BLaER1 treated with 17β-estradiol and CSF1 and Interleukin-3, amounts not matched to agents 10 nM and 100 nM (cell line): ENCODE measurements at regions not wholly inside any gene's neighbourhood (a gene's known extent, or its start where the extent isn't known, plus 50 kb on each side); places are given as distances from the start of the nearest gene placed in this dataset.

Source experiments
- H3K27ac ChIP-seq, 11 experiments: shearing (Covaris generic); formaldehyde crosslinking; 2 replicates each; pipeline ENCODE4 v1.8.1; 2022
- H3K27me3 ChIP-seq, 11 experiments: shearing (Covaris generic); formaldehyde crosslinking; 2 replicates each; pipeline ENCODE4 v1.8.1; 2022
- H3K36me3 ChIP-seq, 11 experiments: shearing (Covaris generic); formaldehyde crosslinking; 2 replicates each; pipeline ENCODE4 v1.8.1; 2022
- H3K4me1 ChIP-seq, 10 experiments: shearing (Covaris generic); formaldehyde crosslinking; 2 replicates each; pipeline ENCODE4 v1.8.1; 2022
- H3K4me2 ChIP-seq, 11 experiments: shearing (Covaris generic); formaldehyde crosslinking; 2 replicates each; pipeline ENCODE4 v1.8.1; 2022
- H3K4me3 ChIP-seq, 10 experiments: shearing (Covaris generic); formaldehyde crosslinking; 2 replicates each; pipeline ENCODE4 v1.8.1; 2022
- H3K9ac ChIP-seq, 11 experiments: shearing (Covaris generic); formaldehyde crosslinking; 2 replicates each; pipeline ENCODE4 v1.8.1; 2022
- H3K9me3 ChIP-seq, 11 experiments: shearing (Covaris generic); formaldehyde crosslinking; replicated peaks in 1 of 11; 2 replicates each; pipeline ENCODE4 v1.8.1; 2022
- H4K20me1 ChIP-seq, 11 experiments: shearing (Covaris generic); formaldehyde crosslinking; 2 replicates each; pipeline ENCODE4 v1.8.1; 2022
- Cebpa-rat ChIP-seq, 11 experiments: shearing (Covaris generic); IDR thresholded peaks; 2 replicates each; pipeline ENCODE4 v1.8.1; 2022

DNA sequence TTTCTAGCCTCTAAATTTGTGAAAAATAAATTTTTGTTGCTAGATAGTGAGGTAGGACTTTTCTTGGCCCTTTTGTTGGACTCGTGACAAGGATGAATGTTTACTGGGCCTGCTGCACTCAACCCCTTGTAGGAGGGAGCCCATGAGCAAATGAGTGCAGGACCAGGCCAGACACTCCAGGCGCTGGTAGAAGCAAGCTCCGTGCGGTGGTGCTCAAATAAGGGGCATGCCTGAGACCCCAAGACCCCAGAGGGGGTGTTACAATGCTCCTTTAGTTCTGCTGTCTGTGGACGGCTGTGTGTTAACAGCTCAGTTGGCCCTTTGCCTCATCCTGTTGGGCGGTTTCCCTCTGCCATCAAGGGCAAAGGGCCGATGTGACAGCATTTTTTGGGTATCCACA is 1195.3 kb upstream of the PHF14 start:
- H3K27me3 ChIP-seq, result no peaks in the 10 kb centered on the region
- no peaks in the 10 kb centered on the region for H4K20me1 ChIP-seq
- H3K4me3 ChIP-seq, result no peak overlapping the region
- H3K9ac ChIP-seq, result no peak overlapping the region
- no peaks in the 10 kb centered on the region for H3K36me3 ChIP-seq
- H3K27ac ChIP-seq, result no peak overlapping the region
- no peak overlapping the region for H3K4me2 ChIP-seq
- no peaks in the 10 kb centered on the region for H3K4me1 ChIP-seq
- H3K9me3 ChIP-seq, result no peaks in the 10 kb centered on the region
- TF ChIP-seq Cebpa-rat (IDR thresholded peaks at IDR 0.05), result no peak

DNA sequence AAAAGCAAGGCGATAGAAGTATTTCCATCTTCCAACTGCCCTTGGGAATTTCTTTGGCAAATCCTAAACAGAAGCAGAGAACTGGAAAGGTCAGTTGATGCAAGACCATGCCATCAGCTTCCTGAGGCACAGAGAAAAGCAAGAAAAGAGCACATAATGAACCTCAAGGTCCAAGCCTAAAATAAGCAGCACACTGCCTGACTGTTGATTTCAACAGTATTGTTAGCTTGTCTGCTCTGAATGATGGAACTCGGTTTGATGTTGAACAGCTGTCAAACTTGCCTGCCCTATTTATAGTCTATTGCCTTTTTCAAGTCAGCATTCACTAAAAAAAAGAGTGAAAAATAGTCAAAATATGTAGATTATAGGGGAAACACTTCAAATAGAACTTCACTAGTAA is 1192.0 kb upstream of the PHF14 start:
- Histone ChIP-seq H3K27ac (no peak overlapping the region), H3K36me3 (no peaks in the 10 kb centered on the region), H4K20me1 (no peaks in the 10 kb centered on the region), H3K9me3 (no peaks in the 10 kb centered on the region), H3K9ac (no peak overlapping the region), H3K27me3 (no peaks in the 10 kb centered on the region), H3K4me3 (no peak overlapping the region), H3K4me1 (no peaks in the 10 kb centered on the region), H3K4me2 (no peak overlapping the region)
- TF ChIP-seq Cebpa-rat (IDR thresholded peaks at IDR 0.05), result no peak

DNA sequence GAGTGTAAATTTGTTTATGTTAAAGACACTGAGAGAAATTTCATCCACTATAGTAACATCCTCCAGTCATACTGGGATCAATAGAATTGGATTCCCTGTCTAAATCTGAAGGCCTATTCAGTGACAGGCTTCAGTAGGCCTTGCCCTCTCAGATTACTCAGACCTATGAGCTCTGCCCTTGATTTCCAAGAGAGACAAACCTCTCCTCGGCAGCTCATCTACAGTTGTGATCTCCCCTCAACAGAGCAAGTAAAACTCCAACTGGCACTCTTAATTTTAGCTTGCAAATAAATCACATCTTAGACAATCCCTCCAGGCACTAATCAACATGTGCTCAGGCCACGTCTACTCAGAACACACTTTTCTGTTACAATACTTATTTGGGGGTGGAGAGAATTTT is 1191.4 kb upstream of the PHF14 start:
- no peak for TF ChIP-seq Cebpa-rat (IDR thresholded peaks at IDR 0.05)
- no peaks in the 10 kb centered on the region for H3K4me1 ChIP-seq
- no peaks in the 10 kb centered on the region for H4K20me1 ChIP-seq
- no peak overlapping the region for H3K9ac ChIP-seq
- no peaks in the 10 kb centered on the region for H3K9me3 ChIP-seq
- H3K4me2 ChIP-seq, result no peak overlapping the region
- no peak overlapping the region for H3K27ac ChIP-seq
- H3K27me3 ChIP-seq, result no peaks in the 10 kb centered on the region
- no peaks in the 10 kb centered on the region for H3K36me3 ChIP-seq
- H3K4me3 ChIP-seq, result no peak overlapping the region

DNA sequence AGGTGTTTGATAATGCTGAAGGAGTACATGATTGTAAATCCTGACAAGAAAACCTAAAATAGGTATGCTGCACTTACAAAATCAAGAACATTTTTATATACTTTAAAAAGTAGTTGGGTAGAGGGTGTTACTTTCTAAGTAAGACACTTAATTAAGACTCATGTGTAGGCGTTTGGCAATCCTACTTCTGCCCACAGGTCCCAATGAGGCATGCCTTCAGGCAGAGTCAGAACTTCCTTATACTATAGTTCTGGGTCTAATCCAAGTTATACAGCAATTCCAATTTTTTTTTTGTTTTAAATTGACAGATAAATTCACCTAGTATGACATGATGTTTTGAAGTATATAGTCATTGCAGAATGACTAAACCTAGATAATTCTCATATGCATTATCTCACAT is 1188.5 kb upstream of the PHF14 start:
- H3K9me3 ChIP-seq, result no peaks in the 10 kb centered on the region
- no peaks in the 10 kb centered on the region for H3K36me3 ChIP-seq
- no peak overlapping the region for H3K27ac ChIP-seq
- no peak overlapping the region for H3K4me2 ChIP-seq
- H3K4me1 ChIP-seq, result no peaks in the 10 kb centered on the region
- H3K9ac ChIP-seq, result no peak overlapping the region
- no peaks in the 10 kb centered on the region for H3K27me3 ChIP-seq
- TF ChIP-seq Cebpa-rat (IDR thresholded peaks at IDR 0.05), result no peak
- no peak overlapping the region for H3K4me3 ChIP-seq
- H4K20me1 ChIP-seq, result no peaks in the 10 kb centered on the region

DNA sequence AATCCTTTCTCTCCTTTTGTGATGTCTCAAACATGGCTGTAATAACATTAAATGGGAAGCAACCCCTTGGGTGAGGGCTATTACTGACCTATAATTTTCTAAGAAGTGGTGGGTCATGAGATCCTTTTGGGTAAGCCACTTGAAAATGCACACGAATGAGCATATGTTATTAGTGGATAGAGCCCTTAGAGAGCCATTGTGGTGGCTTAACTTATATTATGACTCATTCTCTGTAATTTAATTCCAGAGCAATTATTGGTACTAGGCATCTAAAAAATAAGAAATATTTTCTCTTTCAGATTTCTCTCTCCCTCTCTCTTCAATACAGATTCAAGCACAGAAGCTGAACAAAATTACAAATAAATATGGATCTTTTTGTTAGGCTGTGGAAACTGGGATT is 1177.4 kb upstream of the PHF14 start:
- H3K36me3 ChIP-seq, result no peaks in the 10 kb centered on the region
- no peak overlapping the region for H3K4me3 ChIP-seq
- H3K9me3 ChIP-seq, result no peaks in the 10 kb centered on the region
- no peaks in the 10 kb centered on the region for H4K20me1 ChIP-seq
- H3K27ac ChIP-seq, result no peak overlapping the region
- TF ChIP-seq Cebpa-rat (IDR thresholded peaks at IDR 0.05), result no peak
- no peaks in the 10 kb centered on the region for H3K4me1 ChIP-seq
- H3K4me2 ChIP-seq, result no peak overlapping the region
- no peak overlapping the region for H3K9ac ChIP-seq
- no peaks in the 10 kb centered on the region for H3K27me3 ChIP-seq

DNA sequence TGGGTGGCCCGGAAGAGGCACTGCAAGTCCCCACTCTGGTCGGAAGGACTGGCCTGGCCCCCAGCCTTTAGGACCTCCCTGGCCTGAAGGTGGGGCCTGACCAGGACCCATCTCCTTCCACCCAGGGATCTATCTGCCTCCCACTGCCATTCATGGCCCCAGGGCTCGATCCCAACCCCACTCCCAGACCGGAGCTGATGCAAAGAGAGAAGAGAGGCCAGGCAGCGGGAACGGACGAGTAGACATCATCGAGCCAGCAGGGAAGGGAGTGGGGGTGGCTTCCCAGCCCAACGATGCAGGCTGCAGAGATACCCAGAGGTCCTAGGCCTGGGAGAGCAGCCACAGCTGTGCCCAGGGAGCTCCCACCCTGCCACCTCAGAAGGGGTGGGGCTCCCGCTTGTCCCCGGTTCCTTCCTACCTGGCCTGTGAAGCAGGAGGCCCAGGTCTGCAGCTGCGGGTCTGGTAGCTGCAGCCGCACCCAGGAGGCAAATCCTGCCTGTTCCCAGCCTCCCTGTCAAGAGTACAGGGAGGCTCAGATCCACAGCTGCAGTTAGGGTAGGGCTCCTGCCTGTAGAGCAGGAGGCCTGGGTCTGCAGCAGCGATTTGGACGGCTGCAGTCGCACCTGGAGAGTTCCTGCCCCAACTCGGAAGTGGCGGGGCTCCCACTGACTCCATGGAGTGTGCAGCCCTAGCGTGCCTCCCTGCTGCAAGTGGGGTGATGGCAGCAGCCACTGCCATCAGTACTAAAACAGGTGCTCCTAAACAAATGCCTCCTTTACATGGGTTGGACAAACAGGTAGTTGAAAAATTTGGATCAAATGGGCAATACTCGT is 1151.0 kb upstream of the PHF14 start:
- Histone ChIP-seq H3K9me3 (peaks cover 2 to 8% (median 5%) of the 10 kb centered on the region in 11 experiments; a peak in 18 of 22 replicates), H3K27me3 (no peaks in the 10 kb centered on the region), H3K4me1 (no peaks in the 10 kb centered on the region), H4K20me1 (no peaks in the 10 kb centered on the region; a peak in 1 of 22 replicates), H3K36me3 (no peaks in the 10 kb centered on the region), H3K4me2 (no peak overlapping the region), H3K9ac (no peak overlapping the region), H3K4me3 (no peak overlapping the region), H3K27ac (no peak overlapping the region)
- TF ChIP-seq Cebpa-rat (IDR thresholded peaks at IDR 0.05), result no peak

DNA sequence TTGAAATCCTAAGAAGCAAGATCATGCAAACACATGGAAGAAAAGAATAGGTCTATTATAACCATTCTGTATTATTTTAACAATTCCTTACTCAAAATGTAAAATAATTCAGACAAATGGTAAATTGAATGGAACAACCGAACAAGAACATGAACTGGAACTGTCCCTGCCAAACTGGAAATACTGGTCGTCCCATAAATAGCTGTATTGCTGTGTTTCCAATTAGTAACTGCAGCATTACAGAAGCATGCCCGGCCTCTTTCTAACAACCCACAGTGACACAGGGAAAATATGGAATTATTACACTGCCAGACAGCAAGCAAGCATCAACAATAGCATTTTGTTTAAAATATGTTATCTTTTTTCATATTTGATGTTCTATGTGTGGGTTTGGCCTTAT is 1138.5 kb upstream of the PHF14 start:
- H3K27ac ChIP-seq, result no peak overlapping the region
- H3K27me3 ChIP-seq, result no peaks in the 10 kb centered on the region
- no peaks in the 10 kb centered on the region for H3K36me3 ChIP-seq
- H3K4me3 ChIP-seq, result no peak overlapping the region
- TF ChIP-seq Cebpa-rat (IDR thresholded peaks at IDR 0.05), result no peak
- H4K20me1 ChIP-seq, result no peaks in the 10 kb centered on the region
- H3K9me3 ChIP-seq, result no peaks in the 10 kb centered on the region
- H3K9ac ChIP-seq, result no peak overlapping the region
- no peak overlapping the region for H3K4me2 ChIP-seq
- H3K4me1 ChIP-seq, result no peaks in the 10 kb centered on the region

DNA sequence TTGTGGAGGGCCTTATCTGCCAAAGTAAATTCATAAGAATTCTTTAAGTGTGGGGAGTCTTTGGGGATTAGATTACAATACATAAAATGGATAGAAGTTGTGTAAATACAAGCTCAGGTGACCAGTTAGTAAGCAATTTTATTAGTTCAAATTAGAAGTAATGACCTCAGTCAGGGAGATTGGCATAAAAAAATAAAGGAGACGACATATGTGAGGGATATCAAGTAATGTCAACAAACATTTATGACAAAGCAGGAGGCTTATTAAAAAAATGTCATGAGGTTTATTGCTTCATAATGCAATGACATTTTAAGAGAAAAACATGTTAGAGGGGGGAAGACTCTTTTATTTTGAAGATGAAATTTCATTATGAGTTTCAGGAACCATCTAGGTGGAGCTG is 1137.0 kb upstream of the PHF14 start:
- Histone ChIP-seq H3K36me3 (no peaks in the 10 kb centered on the region), H3K4me3 (no peak overlapping the region), H3K27me3 (no peaks in the 10 kb centered on the region), H3K9ac (no peak overlapping the region), H3K4me1 (no peaks in the 10 kb centered on the region), H3K4me2 (no peak overlapping the region), H3K9me3 (no peaks in the 10 kb centered on the region), H4K20me1 (no peaks in the 10 kb centered on the region), H3K27ac (no peak overlapping the region)
- no peak for TF ChIP-seq Cebpa-rat (IDR thresholded peaks at IDR 0.05)

DNA sequence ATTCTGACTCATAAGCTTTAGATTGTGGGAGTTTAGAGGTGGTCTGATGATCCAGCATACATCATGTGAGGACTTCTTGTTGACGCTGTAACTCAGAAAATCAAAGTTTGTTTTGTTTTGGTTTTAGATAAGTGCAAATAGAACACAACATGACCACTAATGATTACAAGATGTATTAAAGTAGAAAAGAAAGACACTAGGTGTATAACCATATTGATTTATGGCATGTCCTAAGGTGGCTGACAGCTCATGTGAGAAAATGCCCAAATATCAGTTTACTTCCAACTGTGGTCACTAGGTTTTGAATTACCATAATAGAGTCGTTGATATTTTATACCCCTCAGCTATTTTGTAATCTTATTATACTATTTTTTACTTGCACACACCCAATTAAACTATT is 1131.4 kb upstream of the PHF14 start:
- no peaks in the 10 kb centered on the region for H3K27me3 ChIP-seq
- no peak overlapping the region for H3K9ac ChIP-seq
- no peaks in the 10 kb centered on the region for H4K20me1 ChIP-seq
- no peaks in the 10 kb centered on the region for H3K9me3 ChIP-seq
- H3K4me3 ChIP-seq, result no peak overlapping the region
- no peak for TF ChIP-seq Cebpa-rat (IDR thresholded peaks at IDR 0.05)
- no peak overlapping the region for H3K27ac ChIP-seq
- 0 out of 20 replicates have a peak, but pooled peaks cover 0 to 6% (median 0%) of the 10 kb centered on the region in 10 experiments for H3K4me1 ChIP-seq
- no peaks in the 10 kb centered on the region for H3K36me3 ChIP-seq
- H3K4me2 ChIP-seq, result no peak overlapping the region

DNA sequence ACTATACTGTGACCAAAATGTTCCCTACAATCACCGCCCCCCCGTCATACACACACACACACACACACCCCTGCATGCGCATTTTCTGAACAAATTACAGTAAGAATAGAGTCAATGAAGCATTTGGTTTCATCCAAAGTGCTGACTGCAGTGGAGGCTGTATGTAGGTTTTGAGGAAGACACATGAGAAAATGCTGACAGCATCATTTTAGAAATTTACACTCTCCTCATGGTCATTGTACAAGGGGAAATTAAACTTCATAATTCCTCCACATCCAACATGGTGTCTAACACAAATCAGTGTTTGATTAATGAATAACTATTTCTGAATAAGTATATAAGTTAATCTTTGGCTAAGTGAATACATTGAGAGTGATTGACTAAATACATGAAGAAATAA is 1126.8 kb upstream of the PHF14 start:
- no peak for TF ChIP-seq Cebpa-rat (IDR thresholded peaks at IDR 0.05)
- Histone ChIP-seq H3K36me3 (no peaks in the 10 kb centered on the region), H3K9ac (no peak overlapping the region), H3K27me3 (no peaks in the 10 kb centered on the region), H3K9me3 (no peaks in the 10 kb centered on the region), H3K27ac (no peak overlapping the region), H4K20me1 (no peaks in the 10 kb centered on the region), H3K4me2 (0 out of 22 replicates have a peak overlapping the region, but pooled peaks of 1 of the 11 experiments have one; percentile 7), H3K4me3 (no peak overlapping the region), H3K4me1 (0 out of 20 replicates have a peak, but pooled peaks cover 0 to 6% (median 0%) of the 10 kb centered on the region in 10 experiments)
